ENCODE measurements at regions not wholly inside any gene's neighbourhood (a gene's known extent, or its start where the extent isn't known, plus 50 kb on each side); places are given as distances from the start of the nearest gene placed in this dataset.

GRCh38 chr7:33810356-33810755, 95.0 kb upstream of the BMPER start:
- Mint-ChIP-seq H3K4me1 (no peaks in the 10 kb centered on the region), H3K4me3 (no peak overlapping the region), H3K36me3 (peaks cover 2% of the 10 kb centered on the region), H3K9me3 (no peaks in the 10 kb centered on the region), H3K27ac (no peak overlapping the region), H3K27me3 (peaks cover 2% of the 10 kb centered on the region)

- Mint-ChIP-seq H3K36me3 (peaks cover 2% of the 10 kb centered on the region), H3K4me3 (no peak overlapping the region), H3K9me3 (no peaks in the 10 kb centered on the region), H3K27me3 (peaks cover 3% of the 10 kb centered on the region), H3K27ac (no peak overlapping the region), H3K4me1 (no peaks in the 10 kb centered on the region)
Observed at GRCh38 chr7:33813331-33813730, 92.0 kb upstream of the BMPER start.

- peaks cover 3% of the 10 kb centered on the region for H3K27me3 Mint-ChIP-seq
- H3K27ac Mint-ChIP-seq, result no peak overlapping the region
- H3K9me3 Mint-ChIP-seq, result no peaks in the 10 kb centered on the region
- no peaks in the 10 kb centered on the region for H3K4me1 Mint-ChIP-seq
- no peak overlapping the region for H3K4me3 Mint-ChIP-seq
- peaks cover 2% of the 10 kb centered on the region for H3K36me3 Mint-ChIP-seq
Observed at GRCh38 chr7:33814400-33814799, 90.9 kb upstream of the BMPER start.

DNA sequence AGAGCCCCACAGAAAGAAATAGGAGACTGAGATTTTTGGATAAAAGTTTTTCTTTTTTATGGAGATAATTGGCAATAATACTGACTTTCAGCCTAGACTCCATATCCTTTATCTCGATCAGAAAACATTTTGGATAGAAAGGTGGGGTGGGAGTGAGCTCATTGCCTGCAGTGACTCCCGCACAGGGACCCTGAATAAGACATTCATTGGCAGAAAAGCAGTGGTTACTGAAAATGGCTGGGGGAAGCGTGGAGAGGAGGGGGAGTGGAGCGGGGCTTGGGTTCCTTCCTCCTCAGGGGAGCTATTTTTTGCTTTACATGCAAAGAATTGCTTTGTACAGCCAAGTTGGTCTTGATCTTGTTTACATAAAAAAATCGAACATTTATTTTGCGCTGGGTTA, 90.4 kb upstream of the BMPER start:
- no peaks in the 10 kb centered on the region for H3K4me1 Mint-ChIP-seq
- H3K36me3 Mint-ChIP-seq, result peaks cover 2% of the 10 kb centered on the region
- peaks cover 0 to 3% (median 0%) of the 10 kb centered on the region in 3 donors for H3K9me3 Mint-ChIP-seq
- no peak overlapping the region for H3K27ac Mint-ChIP-seq
- peaks cover 3% of the 10 kb centered on the region for H3K27me3 Mint-ChIP-seq
- no peak overlapping the region for H3K4me3 Mint-ChIP-seq

- Mint-ChIP-seq H3K4me3 (no peak overlapping the region), H3K27me3 (peaks cover 3% of the 10 kb centered on the region), H3K9me3 (peaks cover 0 to 4% (median 0%) of the 10 kb centered on the region in 3 donors), H3K27ac (no peak overlapping the region), H3K4me1 (no peaks in the 10 kb centered on the region), H3K36me3 (peaks cover 2% of the 10 kb centered on the region)
Observed at GRCh38 chr7:33815336-33815735, 90.0 kb upstream of the BMPER start.

DNA sequence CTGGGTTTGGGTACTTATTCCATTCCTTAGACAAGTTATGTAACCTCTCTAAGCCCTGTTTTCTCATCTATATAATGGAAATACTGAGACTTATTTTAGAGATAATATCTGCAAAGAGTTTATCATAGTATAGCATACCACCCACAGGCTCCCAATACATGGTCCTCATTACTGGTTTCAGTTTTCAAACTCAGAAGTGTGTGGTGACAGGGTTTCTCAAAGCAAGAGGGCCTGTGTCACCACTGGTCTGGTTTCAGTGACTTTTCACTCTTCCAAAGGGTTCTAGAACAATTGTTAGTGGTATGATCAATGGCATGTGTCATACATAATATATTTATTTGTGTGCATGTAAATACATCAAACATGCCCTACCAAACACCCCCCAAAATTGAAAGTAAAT, 89.2 kb upstream of the BMPER start:
- Mint-ChIP-seq H3K36me3 (peaks cover 2% of the 10 kb centered on the region), H3K9me3 (peaks cover 0 to 4% (median 0%) of the 10 kb centered on the region in 3 donors), H3K27ac (no peak overlapping the region), H3K4me1 (no peaks in the 10 kb centered on the region), H3K27me3 (peaks cover 3% of the 10 kb centered on the region), H3K4me3 (no peak overlapping the region)

GRCh38 chr7:33819658-33820057, 85.7 kb upstream of the BMPER start:
- Mint-ChIP-seq H3K4me1 (no peaks in the 10 kb centered on the region), H3K27ac (no peak overlapping the region), H3K4me3 (no peak overlapping the region), H3K27me3 (peaks cover 3% of the 10 kb centered on the region), H3K36me3 (peaks cover 2% of the 10 kb centered on the region), H3K9me3 (peaks cover 0 to 4% (median 2%) of the 10 kb centered on the region in 3 donors)

- Mint-ChIP-seq H3K27ac (no peak overlapping the region), H3K36me3 (no peaks in the 10 kb centered on the region), H3K4me3 (no peak overlapping the region), H3K4me1 (no peaks in the 10 kb centered on the region), H3K27me3 (peaks cover 2% of the 10 kb centered on the region), H3K9me3 (peaks cover 0 to 4% (median 2%) of the 10 kb centered on the region in 3 donors)
Observed at GRCh38 chr7:33820206-33820605, 85.1 kb upstream of the BMPER start.

DNA sequence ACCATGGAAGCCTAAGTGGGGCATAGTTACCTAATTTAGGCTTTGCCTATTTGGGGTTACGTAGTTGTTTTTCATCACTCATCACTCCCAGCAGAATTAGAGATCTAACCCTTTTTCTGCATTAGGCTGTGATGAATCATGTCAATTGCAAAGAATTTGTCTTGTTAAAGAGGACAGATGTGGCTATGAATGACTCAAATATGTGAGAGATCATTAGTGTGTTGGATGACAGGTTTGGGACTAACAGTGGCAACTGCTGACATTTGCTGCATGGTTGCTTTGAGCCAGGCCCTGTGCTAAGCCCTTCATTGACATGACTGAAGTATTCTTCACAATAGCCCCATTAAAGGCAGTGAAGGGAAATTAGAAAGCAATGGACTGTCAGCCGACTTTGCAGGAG, 83.4 kb upstream of the BMPER start:
- Mint-ChIP-seq H3K36me3 (no peaks in the 10 kb centered on the region), H3K27me3 (no peaks in the 10 kb centered on the region), H3K4me3 (no peak overlapping the region), H3K9me3 (peaks cover 0 to 4% (median 2%) of the 10 kb centered on the region in 3 donors), H3K27ac (no peak overlapping the region), H3K4me1 (no peaks in the 10 kb centered on the region)

DNA sequence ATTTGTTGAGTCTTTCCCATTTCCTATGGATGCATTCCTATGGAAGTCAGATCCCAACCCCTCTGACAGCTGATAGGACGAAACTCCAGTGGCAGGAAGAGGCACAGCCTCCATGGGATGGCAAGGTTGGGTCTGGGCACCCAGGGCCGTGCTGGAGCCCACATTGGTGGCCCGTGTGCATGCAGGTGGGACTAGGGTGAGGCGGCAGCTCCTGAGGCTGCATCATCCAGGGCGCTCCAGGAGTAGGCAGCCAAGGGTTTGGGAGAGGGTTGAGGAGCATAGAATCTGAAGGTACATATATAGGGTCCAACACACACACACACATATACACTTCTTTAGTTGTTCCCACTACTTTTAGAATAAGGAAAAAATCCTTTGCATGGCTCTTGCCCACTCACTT, 81.4 kb upstream of the BMPER start:
- Mint-ChIP-seq H3K4me1 (no peaks in the 10 kb centered on the region), H3K9me3 (peaks cover 0 to 6% (median 2%) of the 10 kb centered on the region in 3 donors), H3K27me3 (no peaks in the 10 kb centered on the region), H3K36me3 (no peaks in the 10 kb centered on the region), H3K27ac (no peak overlapping the region), H3K4me3 (no peak overlapping the region)

DNA sequence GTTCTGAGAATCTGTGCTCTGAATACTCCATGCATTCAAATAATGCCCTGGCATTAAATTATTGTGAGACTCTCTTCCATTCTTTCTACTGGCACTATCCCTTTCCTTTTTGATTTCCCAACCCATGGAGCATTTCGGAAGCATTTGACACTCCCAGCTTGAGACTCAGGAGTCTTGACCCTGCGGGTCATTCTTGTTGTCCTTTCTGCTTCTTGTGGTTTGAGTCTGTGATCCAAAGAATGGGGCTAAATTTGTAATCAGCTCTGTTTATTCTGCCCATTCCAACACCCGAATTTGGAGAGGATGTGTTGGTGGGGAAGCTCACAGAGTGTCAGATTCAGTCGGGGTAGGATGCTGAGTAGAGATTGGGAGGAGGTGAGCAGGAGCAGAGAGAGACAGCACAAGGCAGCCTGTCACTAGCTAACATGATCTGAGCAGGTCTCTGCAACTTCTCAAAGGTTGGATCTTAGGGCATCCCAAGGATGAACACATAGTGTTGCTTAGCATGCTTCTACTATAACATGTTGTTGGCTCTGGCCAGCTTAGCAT, 80.4 kb upstream of the BMPER start:
- H3K36me3 Mint-ChIP-seq, result no peaks in the 10 kb centered on the region
- H3K9me3 Mint-ChIP-seq, result peaks cover 0 to 3% (median 2%) of the 10 kb centered on the region in 3 donors
- no peaks in the 10 kb centered on the region for H3K4me1 Mint-ChIP-seq
- H3K27ac Mint-ChIP-seq, result no peak overlapping the region
- no peaks in the 10 kb centered on the region for H3K27me3 Mint-ChIP-seq
- H3K4me3 Mint-ChIP-seq, result no peak overlapping the region

GRCh38 chr7:33825644-33826043, 79.7 kb upstream of the BMPER start:
- Mint-ChIP-seq H3K4me3 (no peak overlapping the region), H3K9me3 (peaks cover 0 to 2% (median 2%) of the 10 kb centered on the region in 3 donors), H3K4me1 (no peaks in the 10 kb centered on the region), H3K27ac (no peak overlapping the region), H3K27me3 (no peaks in the 10 kb centered on the region), H3K36me3 (peaks cover 2% of the 10 kb centered on the region)

DNA sequence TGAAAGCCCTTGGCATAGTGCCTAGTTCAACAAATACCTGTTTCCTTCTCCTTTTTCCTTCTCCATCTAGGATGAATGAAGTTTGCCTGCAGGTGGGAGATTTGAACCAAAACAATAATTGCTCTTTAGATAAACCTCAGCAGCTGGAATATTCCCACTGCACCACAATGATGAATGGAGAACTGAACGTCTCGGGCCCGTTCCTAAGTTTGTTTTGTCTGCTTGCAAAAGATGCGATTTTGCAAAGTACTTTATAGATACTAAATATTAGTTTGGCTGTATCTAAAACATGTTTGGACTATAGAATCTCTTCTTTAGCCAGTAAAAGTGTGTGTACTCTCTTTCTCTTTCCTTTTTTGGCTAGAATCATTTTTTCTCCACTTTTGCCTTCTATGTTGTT, 75.8 kb upstream of the BMPER start:
- Mint-ChIP-seq H3K27ac (no peak overlapping the region), H3K36me3 (peaks cover 2% of the 10 kb centered on the region), H3K9me3 (peaks cover 0 to 4% (median 0%) of the 10 kb centered on the region in 3 donors), H3K4me1 (no peaks in the 10 kb centered on the region), H3K4me3 (no peak overlapping the region), H3K27me3 (no peaks in the 10 kb centered on the region)

DNA sequence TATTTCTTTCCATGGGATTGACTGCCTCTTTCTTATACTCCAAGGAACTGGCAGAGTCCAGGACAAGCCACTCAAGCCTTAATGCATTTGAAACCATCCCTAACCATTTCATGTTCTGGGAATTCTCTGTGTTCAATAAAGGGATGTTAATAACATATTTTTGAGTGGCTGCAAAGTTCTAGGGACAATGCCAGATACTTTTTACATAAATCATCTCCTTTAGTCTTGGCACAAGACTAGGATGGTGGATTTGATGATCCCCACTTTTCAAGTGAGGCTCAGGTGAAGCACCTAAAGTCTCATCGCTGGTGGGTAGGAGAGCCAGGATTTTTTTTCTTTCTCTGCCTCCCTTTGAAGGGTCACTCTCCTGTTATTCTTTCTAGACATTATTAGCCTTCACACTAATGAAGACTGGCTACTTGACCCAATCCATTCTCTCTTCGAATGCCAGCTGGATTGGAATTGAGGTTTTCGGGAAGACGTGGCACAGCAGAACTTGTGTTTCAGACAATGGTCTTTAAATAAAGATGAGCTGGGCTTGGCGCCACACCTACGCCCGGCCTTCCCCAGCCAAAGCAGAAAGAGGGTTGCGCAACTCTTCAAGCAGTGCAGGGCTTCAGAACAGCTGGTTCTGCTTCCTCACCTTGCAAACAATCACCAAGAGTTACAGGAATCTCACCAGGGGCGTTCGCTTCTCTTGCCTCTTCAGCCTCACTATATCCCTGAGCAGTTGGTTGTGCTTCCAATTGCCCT, 73.8 kb upstream of the BMPER start:
- peaks cover 0 to 4% (median 0%) of the 10 kb centered on the region in 3 donors for H3K9me3 Mint-ChIP-seq

GRCh38 chr7:33832271-33832721, 73.0 kb upstream of the BMPER start:
- Mint-ChIP-seq H3K4me3 (no peak overlapping the region), H3K27me3 (no peaks in the 10 kb centered on the region), H3K27ac (no peak overlapping the region), H3K9me3 (peaks cover 0 to 4% (median 2%) of the 10 kb centered on the region in 3 donors), H3K36me3 (peaks cover 2% of the 10 kb centered on the region), H3K4me1 (no peaks in the 10 kb centered on the region)

More for the DNA sequence above, 73.8 kb upstream of the BMPER start:
- H3K36me3 Mint-ChIP-seq, result peaks cover 2% of the 10 kb centered on the region
- H3K4me1 Mint-ChIP-seq, result no peaks in the 10 kb centered on the region
- no peak overlapping the region for H3K27ac Mint-ChIP-seq
- no peaks in the 10 kb centered on the region for H3K27me3 Mint-ChIP-seq
- no peak overlapping the region for H3K4me3 Mint-ChIP-seq

DNA sequence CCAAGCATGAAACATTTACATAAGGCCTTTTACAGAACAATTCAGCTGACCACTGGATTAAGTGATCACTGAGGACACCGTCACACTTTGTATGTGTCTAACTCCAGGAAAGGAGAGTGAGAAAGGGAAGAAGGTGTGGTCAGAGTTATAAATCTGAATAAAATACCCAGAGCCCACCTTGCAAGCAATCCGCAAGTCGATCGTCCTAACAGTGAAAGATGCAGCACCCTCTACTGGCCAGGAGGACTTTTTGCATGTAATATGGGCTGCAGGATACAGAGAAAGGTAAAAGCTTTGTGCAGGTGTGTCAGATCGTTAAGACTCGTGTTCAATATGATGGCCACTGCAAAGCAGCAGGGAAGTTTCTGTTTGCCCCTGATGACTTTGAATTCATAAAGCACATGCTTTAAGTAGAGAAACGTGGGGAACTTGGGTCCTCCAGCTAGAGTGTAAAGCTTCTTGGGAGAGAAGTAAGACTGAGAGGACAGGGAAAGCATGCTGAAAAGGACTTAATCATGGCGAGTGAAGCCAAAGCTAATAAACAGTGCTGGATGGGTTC, 68.5 kb upstream of the BMPER start:
- H3K27ac Mint-ChIP-seq, result no peak overlapping the region
- H3K4me1 Mint-ChIP-seq, result no peaks in the 10 kb centered on the region
- H3K36me3 Mint-ChIP-seq, result no peaks in the 10 kb centered on the region
- H3K27me3 Mint-ChIP-seq, result peaks cover 2% of the 10 kb centered on the region
- no peak overlapping the region for H3K4me3 Mint-ChIP-seq
- peaks cover 0 to 2% (median 1%) of the 10 kb centered on the region in 3 donors for H3K9me3 Mint-ChIP-seq

Data from IgD-negative memory B cell (primary cell).